Body of pancreas (tissue), 4 donors: ENCODE measurements at regions not wholly inside any gene's neighbourhood (a gene's known extent, or its start where the extent isn't known, plus 50 kb on each side); places are given as distances from the start of the nearest gene placed in this dataset.

Source experiments
- POLR2A ChIP-seq, 3 donors: fragments of 450-650 bp; IDR thresholded peaks; one replicate each; pipeline ENCODE4 v1.6.1; 2016; ENCODE audit warnings: antibody characterized with exemption in 3 of 3, mild to moderate bottlenecking in 2 of 3
- TF ChIP-seq, protein P1 (sequence below), 7 experiments: fragments of 450-650 bp in 4 of 7; fragments of 200-600 bp in 3 of 7; sonication (generic) in 3 of 7; IDR thresholded peaks; one replicate each; pipeline ENCODE4 v1.5.1; 2016 to 2019; ENCODE audit warnings: antibody characterized with exemption in 7 of 7

DNA sequence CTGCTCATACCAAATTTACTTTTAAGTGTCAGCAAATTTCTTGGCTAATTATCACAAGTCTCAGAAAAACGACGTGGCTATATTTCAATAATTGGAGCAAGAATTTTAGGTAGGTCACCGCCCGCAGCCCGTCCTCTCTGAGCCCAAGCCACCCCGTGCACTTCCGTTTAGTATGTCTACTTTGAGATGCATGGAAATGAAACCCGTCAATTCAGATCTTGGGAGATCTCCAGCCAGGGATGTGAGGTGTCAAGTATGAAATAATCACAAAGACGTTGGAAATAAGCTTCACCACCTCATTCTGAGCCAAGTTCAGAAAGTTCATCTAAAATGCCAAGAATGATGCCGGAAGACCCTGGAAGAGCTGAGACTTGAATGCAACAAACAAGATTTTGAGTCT is 132.6 kb upstream of the IRF2BP2 start:
- TF ChIP-seq, protein P1, sequence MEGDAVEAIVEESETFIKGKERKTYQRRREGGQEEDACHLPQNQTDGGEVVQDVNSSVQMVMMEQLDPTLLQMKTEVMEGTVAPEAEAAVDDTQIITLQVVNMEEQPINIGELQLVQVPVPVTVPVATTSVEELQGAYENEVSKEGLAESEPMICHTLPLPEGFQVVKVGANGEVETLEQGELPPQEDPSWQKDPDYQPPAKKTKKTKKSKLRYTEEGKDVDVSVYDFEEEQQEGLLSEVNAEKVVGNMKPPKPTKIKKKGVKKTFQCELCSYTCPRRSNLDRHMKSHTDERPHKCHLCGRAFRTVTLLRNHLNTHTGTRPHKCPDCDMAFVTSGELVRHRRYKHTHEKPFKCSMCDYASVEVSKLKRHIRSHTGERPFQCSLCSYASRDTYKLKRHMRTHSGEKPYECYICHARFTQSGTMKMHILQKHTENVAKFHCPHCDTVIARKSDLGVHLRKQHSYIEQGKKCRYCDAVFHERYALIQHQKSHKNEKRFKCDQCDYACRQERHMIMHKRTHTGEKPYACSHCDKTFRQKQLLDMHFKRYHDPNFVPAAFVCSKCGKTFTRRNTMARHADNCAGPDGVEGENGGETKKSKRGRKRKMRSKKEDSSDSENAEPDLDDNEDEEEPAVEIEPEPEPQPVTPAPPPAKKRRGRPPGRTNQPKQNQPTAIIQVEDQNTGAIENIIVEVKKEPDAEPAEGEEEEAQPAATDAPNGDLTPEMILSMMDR (IDR thresholded peaks at IDR 0.05): no peak
- TF ChIP-seq POLR2A (IDR thresholded peaks at IDR 0.05): no peak
